SK-N-MC (cell line): ENCODE measurements at regions not wholly inside any gene's neighbourhood (a gene's known extent, or its start where the extent isn't known, plus 50 kb on each side); places are given as distances from the start of the nearest gene placed in this dataset.
"Not testable (repeated sequence)": the region's sequence is repeated elsewhere in the genome, so short reads cannot be mapped to it uniquely, and the experiment has no call there.

ENCODE experiments used
- DNase-seq: peaks from one replicate; pipeline ENCODE4 v3.0.0-alpha.2; 2011; ENCODE audit warnings: low read depth, low spot score
- H3K27ac ChIP-seq: fragments of 200-600 bp; sonication (generic); 2 replicates; pipeline ENCODE4 v1.5.1; 2016; ENCODE audit warnings: mixed run types
- H3K36me3 ChIP-seq: fragments of 200-600 bp; sonication (generic); 2 replicates; pipeline ENCODE4 v1.6.1; 2017; ENCODE audit warnings: antibody characterized with exemption, low read length, mixed read lengths; ENCODE audit not compliant: insufficient read depth
- H3K4me3 ChIP-seq: fragments of 200-600 bp; sonication (generic); 2 replicates; pipeline ENCODE4 v1.5.1; 2016
- H3K9ac ChIP-seq: fragments of 200-600 bp; sonication (generic); 2 replicates; pipeline ENCODE4 v1.8.0; 2017; ENCODE audit warnings: mixed run types, mixed read lengths; ENCODE audit not compliant: insufficient read length
- H3K9me3 ChIP-seq: fragments of 200-600 bp; sonication (generic); 2 replicates; pipeline ENCODE4 v1.6.1; 2017; ENCODE audit warnings: low read depth, mild to moderate bottlenecking, antibody characterized with exemption, low read length, moderate library complexity, mixed read lengths
- EZH2 ChIP-seq: fragments of 200-600 bp; sonication (generic); IDR thresholded peaks from one replicate; pipeline ENCODE4 v1.6.1; 2017; ENCODE audit warnings: antibody characterized with exemption
- FOXP2 ChIP-seq: optimal IDR thresholded peaks from 2 replicates; pipeline ENCODE3; 2011; ENCODE audit warnings: mild to moderate bottlenecking, moderate library complexity; ENCODE audit not compliant: insufficient read depth; ENCODE audit errors: extremely low read length, control extremely low read depth
- POLR2AphosphoS5 ChIP-seq: IDR thresholded peaks from 2 replicates; pipeline ENCODE4 v1.6.1; 2012; ENCODE audit warnings: mild to moderate bottlenecking, low read depth, low read length, borderline replicate concordance

DNA sequence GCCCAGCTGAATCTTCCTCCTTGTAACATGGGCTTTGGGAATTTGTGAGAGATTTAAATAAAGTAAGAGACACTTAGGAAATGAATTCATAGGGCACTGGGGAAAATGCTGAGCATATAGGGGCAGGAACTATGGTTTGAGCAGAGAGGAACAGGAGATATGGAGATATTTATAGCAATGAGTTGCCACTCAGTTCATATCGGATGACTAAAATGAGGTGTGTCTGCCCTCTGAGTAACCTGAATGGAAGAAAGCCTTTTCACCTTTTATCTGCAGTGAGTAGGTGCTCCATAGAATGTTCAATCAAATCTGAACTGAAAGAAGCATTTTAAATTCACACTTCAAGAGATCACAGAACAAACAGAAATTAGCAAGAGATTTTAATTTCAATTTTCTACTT, 105.7 kb downstream of the CEP44 start:
- TF ChIP-seq POLR2AphosphoS5: no peak
- TF ChIP-seq FOXP2: no peak
- no peak for TF ChIP-seq EZH2
- Histone ChIP-seq H3K9me3 (peaks cover 6% of the 10 kb centered on the region; the same call in 1 of the 2 replicates), H3K27ac (no peak overlapping the region), H3K9ac (no peak overlapping the region), H3K4me3 (no peak overlapping the region), H3K36me3 (no peaks in the 10 kb centered on the region)
- no peak for DNase-seq

DNA sequence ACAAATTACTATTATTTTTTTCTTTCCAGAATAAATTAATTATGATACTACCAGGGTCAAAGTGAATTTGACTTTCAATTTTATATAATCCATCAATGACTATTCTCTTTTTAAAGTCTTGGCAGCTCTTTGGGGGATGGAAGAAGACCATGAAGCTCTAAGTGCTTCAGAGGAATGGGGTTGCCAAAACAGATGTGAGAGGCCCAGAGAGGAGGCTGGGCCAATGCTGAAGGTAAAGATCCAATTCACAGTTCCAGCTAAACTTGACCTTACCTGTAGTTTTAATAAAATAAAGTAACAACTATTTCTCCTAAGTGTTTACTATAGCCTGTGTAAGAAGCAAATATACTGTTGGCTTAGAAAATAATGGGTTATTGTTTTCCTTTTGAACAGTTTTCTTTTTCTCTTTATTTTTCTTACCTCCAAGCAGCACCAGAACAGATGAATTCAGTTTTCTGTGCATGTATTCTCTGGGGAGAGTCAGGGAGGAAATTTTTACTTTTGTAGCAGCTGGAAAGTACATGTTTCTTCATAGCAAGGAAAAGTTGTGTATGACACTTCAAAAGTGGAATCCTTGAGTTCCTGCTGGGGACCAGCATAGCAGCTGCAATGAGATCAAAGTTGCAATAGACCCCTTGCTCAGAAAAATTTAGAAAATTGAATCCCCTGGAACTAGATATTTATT, 104.9 kb downstream of the CEP44 start:
- Histone ChIP-seq H3K9me3 (peaks cover 6% of the 10 kb centered on the region; the same call in 1 of the 2 replicates), H3K9ac (no peak overlapping the region), H3K36me3 (no peaks in the 10 kb centered on the region), H3K4me3 (no peak overlapping the region), H3K27ac (no peak overlapping the region)
- TF ChIP-seq EZH2 (no peak), POLR2AphosphoS5 (no peak), FOXP2 (no peak)
- no peak for DNase-seq

DNA sequence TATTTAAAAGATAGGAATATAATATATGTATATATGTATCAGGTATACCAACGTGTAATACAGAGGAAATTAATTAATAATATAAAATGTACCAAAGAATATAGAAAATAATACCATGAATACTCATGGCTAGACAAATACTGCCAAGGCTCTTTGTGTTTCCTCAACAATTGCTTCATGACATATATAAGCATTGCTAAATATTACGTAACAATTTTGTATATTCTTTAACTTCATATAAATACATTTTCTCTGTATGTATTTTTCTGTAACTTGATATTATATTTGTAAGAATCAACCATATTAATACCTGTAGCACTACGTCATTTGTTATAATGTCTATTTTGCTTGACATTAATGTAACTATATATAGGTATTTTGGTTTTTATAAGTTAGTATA, 104.0 kb downstream of the CEP44 start:
- TF ChIP-seq POLR2AphosphoS5 (no peak), FOXP2 (no peak), EZH2 (no peak)
- Histone ChIP-seq H3K4me3 (no peak overlapping the region), H3K9ac (no peak overlapping the region), H3K9me3 (no peaks in the 10 kb centered on the region), H3K27ac (no peak overlapping the region), H3K36me3 (no peaks in the 10 kb centered on the region)
- no peak for DNase-seq

DNA sequence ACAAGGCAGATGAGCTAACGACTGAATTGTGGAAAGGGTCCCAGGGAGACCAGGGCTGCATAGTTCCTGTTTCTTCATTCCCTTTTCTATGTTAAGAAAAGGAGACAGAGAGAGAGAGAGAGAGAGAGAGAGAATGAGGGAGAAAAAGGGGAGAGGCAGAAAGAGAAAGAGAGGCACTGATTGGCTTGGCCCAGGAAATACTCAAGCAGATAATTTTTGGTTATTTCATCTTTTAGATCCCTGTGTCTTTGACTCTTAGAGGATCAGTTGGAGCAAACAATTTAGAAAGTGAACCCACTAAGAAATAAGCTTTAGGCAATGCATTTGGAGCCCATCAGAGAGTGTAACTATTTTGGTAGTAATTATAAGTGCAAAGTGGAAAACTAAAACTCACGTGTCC, 103.4 kb downstream of the CEP44 start:
- no peaks in the 10 kb centered on the region for H3K9me3 ChIP-seq
- no peak overlapping the region for H3K9ac ChIP-seq
- TF ChIP-seq EZH2 (no peak), POLR2AphosphoS5 (no peak), FOXP2 (no peak)
- H3K36me3 ChIP-seq: no peaks in the 10 kb centered on the region
- no peak for DNase-seq
- no peak overlapping the region for H3K4me3 ChIP-seq
- no peak overlapping the region for H3K27ac ChIP-seq

DNA sequence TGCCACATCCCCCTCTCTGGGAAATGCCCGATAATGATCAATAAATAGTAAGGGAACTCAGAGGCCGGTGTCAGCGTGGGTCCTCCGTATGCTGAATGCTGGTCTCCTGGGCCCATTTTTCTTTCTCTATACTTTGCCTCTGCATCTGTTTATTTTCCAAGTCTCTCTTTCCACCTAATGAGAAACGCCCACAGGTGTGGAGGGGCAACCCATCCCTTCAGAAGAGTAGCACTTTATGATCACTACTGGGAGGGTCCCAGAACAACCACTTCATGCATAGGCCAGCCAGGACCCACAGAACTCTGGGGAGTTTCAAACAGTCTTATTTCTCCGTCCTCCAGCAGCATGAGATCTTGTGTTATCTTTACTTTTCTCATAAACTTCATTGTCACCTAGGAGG, 100.1 kb downstream of the CEP44 start:
- Histone ChIP-seq H3K4me3 (no peak overlapping the region), H3K27ac (no peak overlapping the region), H3K9me3 (no peaks in the 10 kb centered on the region), H3K36me3 (no peaks in the 10 kb centered on the region), H3K9ac (no peak overlapping the region)
- TF ChIP-seq POLR2AphosphoS5: no peak
- no peak for TF ChIP-seq FOXP2
- TF ChIP-seq EZH2: no peak
- DNase-seq: no peak

DNA sequence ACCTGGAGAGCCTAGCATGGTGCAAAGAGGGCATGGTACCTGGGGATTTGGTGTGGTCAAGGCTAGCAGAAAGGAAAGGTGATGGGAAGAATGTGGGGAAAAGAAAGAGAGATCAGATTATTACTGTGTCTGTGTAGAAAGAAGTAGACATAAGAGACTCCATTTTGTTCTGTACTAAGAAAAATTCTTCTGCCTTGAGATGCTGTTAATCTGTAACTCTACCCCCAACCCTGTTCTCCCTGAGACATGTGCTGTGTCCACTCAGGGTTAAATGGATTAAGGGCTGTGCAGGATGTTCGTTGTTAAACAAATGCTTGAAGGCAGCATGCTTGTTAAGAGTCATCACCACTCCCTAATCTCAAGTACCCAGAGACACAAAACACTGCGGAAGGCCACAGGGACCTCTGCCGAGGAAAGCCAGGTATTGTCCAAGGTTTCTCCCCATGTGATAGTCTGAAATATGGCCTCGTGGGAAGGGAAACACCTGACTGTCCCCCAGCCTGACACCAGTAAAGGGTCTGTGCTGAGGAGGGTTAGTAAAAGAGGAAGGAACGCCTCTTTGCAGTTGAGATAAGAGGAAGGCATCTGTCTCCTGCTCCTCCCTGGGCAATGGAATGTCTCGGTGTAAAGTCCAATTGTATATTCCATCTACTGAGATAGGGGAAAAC, 99.4 kb downstream of the CEP44 start:
- H3K27ac ChIP-seq, H3K9ac ChIP-seq, H3K9me3 ChIP-seq, H3K36me3 ChIP-seq, H3K4me3 ChIP-seq, DNase-seq: not testable (repeated sequence)
